Activated CD8-positive, alpha-beta memory T cell treated with anti-CD3 and anti-CD28 coated beads, Interleukin-2, amount 50 U/mL, for 1 hour (primary cell): ENCODE measurements at regions not wholly inside any gene's neighbourhood (a gene's known extent, or its start where the extent isn't known, plus 50 kb on each side); places are given as distances from the start of the nearest gene placed in this dataset.

Experiments used
- DNase-seq: peaks from one replicate; pipeline ENCODE4 v3.0.0-alpha.2; 2020; ENCODE audit errors: extremely low read depth

DNA sequence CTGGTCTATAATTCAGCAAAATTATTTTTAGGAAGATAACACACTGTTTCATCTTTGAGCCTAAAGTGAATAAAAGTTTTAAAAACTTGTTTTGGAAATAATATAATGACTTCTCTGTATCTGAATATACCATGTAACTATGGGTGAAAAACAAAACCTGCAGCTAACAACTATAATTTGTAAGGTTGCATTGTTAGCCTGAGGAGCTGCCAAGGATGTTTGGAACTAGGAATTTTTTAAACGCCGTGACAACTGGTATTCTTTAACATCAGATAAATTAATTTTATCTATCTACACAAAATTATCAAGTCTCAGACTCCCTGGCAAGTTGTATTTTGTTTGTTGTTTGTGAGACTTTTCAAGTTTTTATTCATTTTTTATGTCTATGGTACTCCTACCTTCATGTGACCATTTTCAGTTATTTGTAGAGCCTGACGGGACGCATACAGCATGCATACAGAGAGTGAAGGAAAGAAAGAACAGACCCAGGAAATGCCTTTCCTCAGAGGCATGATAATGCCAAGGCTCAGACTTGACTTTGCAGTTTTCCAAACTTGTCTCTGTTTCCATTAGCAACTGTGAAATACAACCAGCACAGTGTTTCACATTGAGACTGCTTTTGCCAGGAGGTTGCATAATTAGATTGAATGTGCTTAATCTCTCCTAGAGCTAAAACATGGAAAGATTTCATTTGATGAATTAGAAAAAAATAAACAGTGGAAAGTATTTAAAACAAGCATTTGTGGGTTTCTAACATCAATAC lies 60.8 kb upstream of the ARHGEF26 start:
- no peak for DNase-seq

- no peak for DNase-seq
Measured at GRCh38 chr3:154061001-154061370, 60.2 kb upstream of the ARHGEF26 start.

GRCh38 chr3:154062513-154062912 lies 58.7 kb upstream of the ARHGEF26 start:
- DNase-seq: no peak

DNA sequence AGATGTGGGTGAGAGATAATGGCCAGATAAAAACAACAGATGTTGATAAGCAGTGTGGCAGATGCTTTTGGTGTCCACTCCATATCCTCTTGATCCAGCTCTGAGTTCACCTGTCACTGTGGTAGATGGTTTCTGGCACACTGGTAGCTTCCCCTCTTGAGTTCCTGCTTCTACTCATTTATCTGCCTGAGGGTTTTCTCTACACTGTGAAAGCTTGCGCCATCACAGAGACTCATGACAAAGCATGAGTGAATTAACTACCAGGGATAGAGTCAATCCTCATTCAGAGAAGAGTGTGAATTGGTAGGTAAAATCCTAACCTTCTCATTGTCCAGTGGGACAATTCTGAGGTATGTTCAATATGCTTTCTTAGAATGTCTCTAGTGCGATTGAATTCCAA lies 50.0 kb upstream of the ARHGEF26 start:
- DNase-seq: no peak
